Fibroblast of pulmonary artery (primary cell): ENCODE measurements at regions not wholly inside any gene's neighbourhood (a gene's known extent, or its start where the extent isn't known, plus 50 kb on each side); places are given as distances from the start of the nearest gene placed in this dataset.

ENCODE experiments used
- DNase-seq: peaks from one replicate; pipeline ENCODE4 v3.0.0-alpha.2; 2010; ENCODE audit warnings: low read depth
- H3K4me3 ChIP-seq: replicated peaks from 2 replicates; pipeline ENCODE4 v1.5.1; 2011; ENCODE audit warnings: low read depth, mild to moderate bottlenecking, control low read depth, low read length, moderate library complexity
- TF ChIP-seq, protein P1 (sequence below): IDR thresholded peaks from 2 replicates; pipeline ENCODE4 v1.5.1; 2011; ENCODE audit warnings: mild to moderate bottlenecking, control low read depth, low read length, inconsistent platforms; ENCODE audit errors: missing control alignments

DNA sequence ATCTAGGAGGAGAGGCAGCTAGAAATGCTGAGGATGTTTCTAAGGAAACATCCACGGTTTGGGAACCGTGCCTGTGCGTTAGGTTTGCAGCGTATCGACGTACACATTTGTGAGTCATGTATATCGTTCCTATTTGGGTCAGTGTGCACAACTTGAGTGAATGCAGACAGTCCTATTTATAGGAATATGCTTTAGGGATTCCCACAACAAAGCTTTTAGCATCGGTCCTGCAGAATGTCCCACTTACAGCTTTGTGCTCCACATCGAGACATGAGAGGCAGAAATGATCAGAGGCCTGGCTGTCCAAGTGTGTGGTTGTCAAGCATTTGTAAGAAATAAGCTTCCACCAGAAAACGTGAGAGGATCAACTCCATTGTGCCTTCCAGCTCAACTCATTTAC, 1282.7 kb upstream of the WWC1 start:
- H3K4me3 ChIP-seq, result no peak overlapping the region
- TF ChIP-seq, protein P1, sequence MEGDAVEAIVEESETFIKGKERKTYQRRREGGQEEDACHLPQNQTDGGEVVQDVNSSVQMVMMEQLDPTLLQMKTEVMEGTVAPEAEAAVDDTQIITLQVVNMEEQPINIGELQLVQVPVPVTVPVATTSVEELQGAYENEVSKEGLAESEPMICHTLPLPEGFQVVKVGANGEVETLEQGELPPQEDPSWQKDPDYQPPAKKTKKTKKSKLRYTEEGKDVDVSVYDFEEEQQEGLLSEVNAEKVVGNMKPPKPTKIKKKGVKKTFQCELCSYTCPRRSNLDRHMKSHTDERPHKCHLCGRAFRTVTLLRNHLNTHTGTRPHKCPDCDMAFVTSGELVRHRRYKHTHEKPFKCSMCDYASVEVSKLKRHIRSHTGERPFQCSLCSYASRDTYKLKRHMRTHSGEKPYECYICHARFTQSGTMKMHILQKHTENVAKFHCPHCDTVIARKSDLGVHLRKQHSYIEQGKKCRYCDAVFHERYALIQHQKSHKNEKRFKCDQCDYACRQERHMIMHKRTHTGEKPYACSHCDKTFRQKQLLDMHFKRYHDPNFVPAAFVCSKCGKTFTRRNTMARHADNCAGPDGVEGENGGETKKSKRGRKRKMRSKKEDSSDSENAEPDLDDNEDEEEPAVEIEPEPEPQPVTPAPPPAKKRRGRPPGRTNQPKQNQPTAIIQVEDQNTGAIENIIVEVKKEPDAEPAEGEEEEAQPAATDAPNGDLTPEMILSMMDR, result no peak
- no peak for DNase-seq

GRCh38 chr5:167011196-167011595, 1280.2 kb upstream of the WWC1 start:
- TF ChIP-seq, protein P1, result no peak
- no peak for DNase-seq
- H3K4me3 ChIP-seq, result no peak overlapping the region

GRCh38 chr5:167012123-167013034, 1279.1 kb upstream of the WWC1 start:
- no peak for DNase-seq
- TF ChIP-seq, protein P1, result no peak
- no peak overlapping the region for H3K4me3 ChIP-seq

- H3K4me3 ChIP-seq, result no peak overlapping the region
- TF ChIP-seq, protein P1, result no peak
Observed at GRCh38 chr5:167014401-167015056, 1276.9 kb upstream of the WWC1 start.

DNA sequence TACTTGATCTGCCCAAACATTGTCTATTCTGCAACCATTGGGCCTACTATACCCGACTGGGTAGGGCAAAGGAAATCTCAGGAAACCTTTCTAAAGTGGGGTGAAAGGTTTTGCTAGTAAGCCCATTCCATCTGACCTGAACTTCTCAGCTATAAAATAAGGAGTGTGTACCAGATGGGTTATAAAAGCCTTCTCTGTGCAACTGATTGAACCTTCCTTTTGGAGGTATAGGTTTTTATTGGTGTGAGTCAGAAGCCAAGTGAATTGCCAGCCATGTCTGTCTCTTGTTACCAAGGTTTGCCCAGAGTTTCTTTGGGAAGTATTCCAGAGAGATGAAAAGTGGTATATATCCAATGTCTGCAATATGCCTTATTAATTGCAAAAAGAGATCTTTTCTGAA, 1271.0 kb upstream of the WWC1 start:
- TF ChIP-seq, protein P1, result no peak
- H3K4me3 ChIP-seq, result no peak overlapping the region
- no peak for DNase-seq

More at GRCh38 chr5:167014401-167015056, 1276.9 kb upstream of the WWC1 start:
- no peak for DNase-seq

DNA sequence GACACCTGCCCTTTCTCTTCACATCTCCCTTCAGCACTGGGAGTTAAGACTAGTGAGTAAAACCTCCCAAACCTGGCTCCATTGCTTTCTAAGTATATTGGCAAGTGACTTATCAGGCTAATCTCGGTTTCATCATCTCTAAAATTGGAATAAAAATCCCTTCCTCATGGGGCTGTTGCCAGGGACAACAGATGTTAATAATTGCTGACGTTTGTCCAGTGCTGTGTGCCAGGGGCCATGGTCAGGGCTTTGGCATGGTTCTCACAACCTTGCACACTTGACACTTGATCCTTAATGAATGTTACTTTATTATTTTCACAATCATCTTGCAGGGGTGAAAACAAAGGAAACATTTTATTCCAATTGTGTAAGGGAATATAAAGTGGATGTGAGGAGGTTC, 1262.0 kb upstream of the WWC1 start:
- TF ChIP-seq, protein P1, result no peak
- DNase-seq, result no peak

More for the DNA sequence above, 1262.0 kb upstream of the WWC1 start:
- H3K4me3 ChIP-seq, result no peak overlapping the region
